ENCODE measurements at regions not wholly inside any gene's neighbourhood (a gene's known extent, or its start where the extent isn't known, plus 50 kb on each side); places are given as distances from the start of the nearest gene placed in this dataset.

DNA sequence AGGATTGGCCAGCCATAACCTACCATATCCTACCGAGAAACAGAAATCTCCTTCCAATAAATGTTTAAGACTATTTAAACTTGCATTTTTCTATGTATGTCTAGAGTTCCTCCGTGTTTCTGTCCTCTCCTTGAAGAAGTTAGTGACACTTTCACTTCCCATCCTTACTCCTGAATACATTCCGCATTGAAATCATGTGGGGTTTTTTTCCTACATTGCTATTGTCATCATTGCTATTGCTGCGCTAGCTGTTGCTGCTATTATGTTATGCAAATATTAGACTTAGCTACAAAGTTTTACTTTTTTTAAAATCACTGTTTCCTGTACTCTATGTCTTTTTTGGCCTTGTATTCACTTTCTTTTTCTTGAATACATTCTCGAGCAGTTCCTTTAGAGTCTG, 83.3 kb upstream of the NEK6 start:
- TF ChIP-seq POLR2A (IDR thresholded peaks at IDR 0.05): no peak
- TF ChIP-seq, protein P1, sequence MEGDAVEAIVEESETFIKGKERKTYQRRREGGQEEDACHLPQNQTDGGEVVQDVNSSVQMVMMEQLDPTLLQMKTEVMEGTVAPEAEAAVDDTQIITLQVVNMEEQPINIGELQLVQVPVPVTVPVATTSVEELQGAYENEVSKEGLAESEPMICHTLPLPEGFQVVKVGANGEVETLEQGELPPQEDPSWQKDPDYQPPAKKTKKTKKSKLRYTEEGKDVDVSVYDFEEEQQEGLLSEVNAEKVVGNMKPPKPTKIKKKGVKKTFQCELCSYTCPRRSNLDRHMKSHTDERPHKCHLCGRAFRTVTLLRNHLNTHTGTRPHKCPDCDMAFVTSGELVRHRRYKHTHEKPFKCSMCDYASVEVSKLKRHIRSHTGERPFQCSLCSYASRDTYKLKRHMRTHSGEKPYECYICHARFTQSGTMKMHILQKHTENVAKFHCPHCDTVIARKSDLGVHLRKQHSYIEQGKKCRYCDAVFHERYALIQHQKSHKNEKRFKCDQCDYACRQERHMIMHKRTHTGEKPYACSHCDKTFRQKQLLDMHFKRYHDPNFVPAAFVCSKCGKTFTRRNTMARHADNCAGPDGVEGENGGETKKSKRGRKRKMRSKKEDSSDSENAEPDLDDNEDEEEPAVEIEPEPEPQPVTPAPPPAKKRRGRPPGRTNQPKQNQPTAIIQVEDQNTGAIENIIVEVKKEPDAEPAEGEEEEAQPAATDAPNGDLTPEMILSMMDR (IDR thresholded peaks at IDR 0.05): no peak
